GM13977 (cell line): ENCODE measurements at regions not wholly inside any gene's neighbourhood (a gene's known extent, or its start where the extent isn't known, plus 50 kb on each side); places are given as distances from the start of the nearest gene placed in this dataset.

Experiments used
- DNase-seq: peaks from one replicate; pipeline ENCODE4 v3.0.0; 2012; ENCODE audit warnings: low spot score
- in situ Hi-C: fragments of 300-500 bp; cut with MboI; formaldehyde crosslinking; loops from one replicate; pipeline ENCODE4 v1.12.0; 2022; ENCODE audit warnings: low sequenced_read_pairs, low pct_unique_long_range_greater_than_20kb, mixed read lengths, inconsistent platforms; ENCODE audit not compliant: unreplicated experiment
- TF ChIP-seq, protein P1 (sequence below): IDR thresholded peaks from 2 replicates; pipeline ENCODE4 v1.5.1; 2012; ENCODE audit warnings: mild to moderate bottlenecking, control low read depth; ENCODE audit not compliant: insufficient read depth; ENCODE audit errors: extremely low read depth, missing control alignments

DNA sequence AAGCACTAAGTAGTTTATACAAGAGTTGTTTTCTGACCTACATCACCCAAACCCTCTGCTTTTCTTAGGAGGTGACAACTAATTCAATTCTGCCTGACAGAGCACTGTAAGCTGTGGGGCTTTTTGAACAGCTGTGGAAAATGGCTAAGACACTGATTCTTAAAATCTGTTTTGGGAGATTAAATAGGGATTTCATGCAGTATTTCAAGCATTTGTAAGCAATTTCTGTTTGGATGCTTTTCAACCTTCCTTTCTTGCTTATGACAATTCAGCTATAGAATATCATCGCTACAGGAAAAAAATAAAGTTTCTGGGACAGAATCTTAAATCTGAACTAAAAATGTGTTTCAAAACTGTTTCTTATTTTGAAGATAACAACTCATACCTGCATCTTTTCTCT lies 459.5 kb downstream of the RAPGEF2 start:
- TF ChIP-seq, protein P1, sequence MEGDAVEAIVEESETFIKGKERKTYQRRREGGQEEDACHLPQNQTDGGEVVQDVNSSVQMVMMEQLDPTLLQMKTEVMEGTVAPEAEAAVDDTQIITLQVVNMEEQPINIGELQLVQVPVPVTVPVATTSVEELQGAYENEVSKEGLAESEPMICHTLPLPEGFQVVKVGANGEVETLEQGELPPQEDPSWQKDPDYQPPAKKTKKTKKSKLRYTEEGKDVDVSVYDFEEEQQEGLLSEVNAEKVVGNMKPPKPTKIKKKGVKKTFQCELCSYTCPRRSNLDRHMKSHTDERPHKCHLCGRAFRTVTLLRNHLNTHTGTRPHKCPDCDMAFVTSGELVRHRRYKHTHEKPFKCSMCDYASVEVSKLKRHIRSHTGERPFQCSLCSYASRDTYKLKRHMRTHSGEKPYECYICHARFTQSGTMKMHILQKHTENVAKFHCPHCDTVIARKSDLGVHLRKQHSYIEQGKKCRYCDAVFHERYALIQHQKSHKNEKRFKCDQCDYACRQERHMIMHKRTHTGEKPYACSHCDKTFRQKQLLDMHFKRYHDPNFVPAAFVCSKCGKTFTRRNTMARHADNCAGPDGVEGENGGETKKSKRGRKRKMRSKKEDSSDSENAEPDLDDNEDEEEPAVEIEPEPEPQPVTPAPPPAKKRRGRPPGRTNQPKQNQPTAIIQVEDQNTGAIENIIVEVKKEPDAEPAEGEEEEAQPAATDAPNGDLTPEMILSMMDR = no peak
- in situ Hi-C loops = no loop called here
- no peak for DNase-seq

DNA sequence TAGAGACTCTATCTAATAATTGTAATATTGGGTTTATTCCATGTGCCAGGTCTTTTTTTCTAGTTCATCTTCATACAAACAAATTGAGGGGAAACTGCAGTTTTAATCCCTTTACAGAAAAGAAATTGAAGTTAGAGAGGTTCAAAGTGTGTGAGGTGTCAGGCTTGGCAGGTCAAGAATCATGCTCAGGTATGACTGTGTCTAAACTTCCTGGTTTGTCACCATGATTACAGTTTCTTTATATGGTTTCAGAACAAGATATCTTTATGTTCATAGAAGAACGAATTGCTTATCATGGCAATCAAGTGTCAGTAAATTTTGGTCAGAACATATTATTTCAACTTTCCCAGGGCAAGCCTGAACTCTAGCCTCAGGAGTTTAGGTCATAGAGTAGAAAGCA lies 460.4 kb downstream of the RAPGEF2 start:
- in situ Hi-C loops = no loop called here
- DNase-seq = no peak
- TF ChIP-seq, protein P1 = no peak

DNA sequence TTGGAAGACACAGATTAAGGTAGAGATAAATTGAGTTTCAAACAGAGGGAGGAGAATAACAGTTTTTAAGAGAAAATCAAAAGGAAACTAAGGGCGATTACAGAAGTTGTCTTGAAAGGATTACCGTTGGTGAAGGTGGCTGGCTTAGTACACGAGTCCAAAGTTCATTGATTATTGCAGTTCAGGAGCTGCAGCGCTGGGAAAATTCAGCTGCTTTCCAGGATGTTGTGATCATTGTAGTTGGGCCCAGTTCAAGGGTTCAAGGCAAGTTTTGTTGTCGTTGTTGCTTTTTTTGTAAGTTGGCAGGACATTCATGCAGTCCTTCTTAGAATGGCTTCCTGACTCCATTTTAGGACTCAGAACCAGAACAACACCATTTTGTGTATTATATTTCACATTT lies 461.7 kb downstream of the RAPGEF2 start:
- in situ Hi-C loops = no loop called here
- TF ChIP-seq, protein P1 = no peak

DNA sequence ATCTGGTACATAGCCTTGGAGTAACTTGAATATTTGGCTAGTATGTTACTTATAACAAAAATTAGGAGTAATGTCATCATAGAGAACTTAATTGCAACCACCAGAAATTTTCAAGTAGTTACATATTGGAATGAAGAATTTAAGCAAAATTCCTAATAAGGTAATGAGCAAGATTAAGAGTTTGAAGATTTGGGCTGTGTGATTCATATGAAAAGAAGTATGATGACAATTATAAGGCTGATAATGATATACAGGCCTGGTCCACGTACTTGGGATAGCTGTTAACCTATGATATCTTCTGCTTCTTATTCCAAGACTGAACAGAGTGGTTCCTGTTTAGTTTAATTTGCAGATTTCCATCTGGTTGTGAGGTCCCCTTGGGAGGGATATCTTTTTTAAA lies 463.9 kb downstream of the RAPGEF2 start:
- in situ Hi-C loops = no loop called here
- DNase-seq = no peak
- TF ChIP-seq, protein P1 = no peak

More for the DNA sequence above, 461.7 kb downstream of the RAPGEF2 start:
- DNase-seq = no peak

DNA sequence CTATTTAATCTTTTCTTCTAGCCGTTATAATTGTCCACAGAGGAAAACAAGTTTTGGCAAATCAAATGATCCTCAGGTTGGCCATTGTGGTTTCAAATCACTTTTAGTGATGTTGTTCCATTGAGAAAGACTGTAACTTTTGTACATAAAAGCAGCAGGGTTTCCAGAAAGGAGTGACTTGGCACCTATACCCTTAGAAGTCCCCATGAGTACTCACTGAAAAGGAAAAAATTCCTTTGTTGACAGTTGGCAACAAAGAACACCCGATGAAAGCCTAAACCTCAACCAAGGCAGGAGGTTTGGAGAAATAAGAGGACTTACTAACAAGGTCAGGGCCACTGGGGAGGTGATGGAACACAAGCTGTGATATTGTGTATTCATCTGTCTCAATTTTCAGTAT lies 474.4 kb downstream of the RAPGEF2 start:
- no peak for DNase-seq
- in situ Hi-C loops = no loop called here
- TF ChIP-seq, protein P1 = no peak

DNA sequence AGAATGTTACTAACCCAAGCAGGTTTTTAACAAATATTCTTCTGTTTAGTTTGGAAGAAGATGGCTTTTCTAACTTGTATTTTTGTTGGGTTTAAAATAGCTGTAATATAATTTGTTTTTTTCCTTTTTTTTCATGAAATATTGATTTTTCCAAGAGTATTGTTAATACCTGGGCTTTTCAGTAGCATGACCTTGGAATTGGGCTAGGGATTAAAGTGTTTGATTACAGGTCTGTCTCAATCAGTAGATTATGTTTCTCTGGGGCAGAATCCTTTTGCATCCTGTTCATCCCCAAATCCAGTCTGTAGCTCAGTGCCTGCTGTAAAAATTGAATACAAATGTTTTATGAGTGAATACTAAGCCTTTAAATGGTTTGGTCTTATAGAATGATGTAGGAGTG lies 479.8 kb downstream of the RAPGEF2 start:
- no peak for DNase-seq
- TF ChIP-seq, protein P1 = no peak
- in situ Hi-C loops = no loop called here

DNA sequence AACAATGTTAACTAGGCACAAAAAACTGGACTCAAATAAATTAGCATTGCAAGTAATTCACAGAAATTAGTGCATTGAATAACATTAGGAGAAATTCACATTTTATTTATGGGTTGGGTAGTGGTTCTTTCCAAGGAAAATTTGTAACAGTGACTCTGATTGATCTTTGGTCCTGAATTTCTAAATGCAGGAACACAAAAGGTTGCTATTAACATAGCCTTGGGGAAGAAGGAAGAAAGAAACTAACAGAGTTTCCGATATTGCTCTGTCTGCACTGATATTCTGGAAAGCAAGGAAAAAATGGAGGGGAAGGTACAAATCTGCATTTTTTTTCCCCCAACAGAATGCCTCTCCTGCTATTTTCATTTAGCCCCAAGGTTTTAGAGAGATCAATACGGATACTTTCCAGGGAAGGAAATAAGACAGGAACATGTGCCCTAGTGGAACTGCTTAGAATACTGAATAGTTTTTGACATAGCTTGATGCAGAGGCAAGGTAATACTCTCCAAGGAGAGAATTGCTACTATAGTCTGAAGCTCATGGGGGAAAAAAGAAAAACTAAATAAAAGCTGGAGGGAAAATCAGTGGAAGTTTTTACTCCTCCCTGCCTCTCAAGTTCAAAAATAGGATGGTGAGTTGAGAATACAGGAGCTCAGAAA lies 490.1 kb downstream of the RAPGEF2 start:
- in situ Hi-C loops = no loop called here
- no peak for DNase-seq
- TF ChIP-seq, protein P1 = no peak
